NCI-H146 treated with DMSO at 0.1 percent for 48 hours (cell line): ENCODE measurements at regions not wholly inside any gene's neighbourhood (a gene's known extent, or its start where the extent isn't known, plus 50 kb on each side); places are given as distances from the start of the nearest gene placed in this dataset.

ENCODE experiments used
- DNase-seq: peaks from one replicate; lab custom pipeline; 2025; ENCODE audit not compliant: unreplicated experiment; lab: John Stamatoyannopoulos, UW

- no peak for DNase-seq
Observed at GRCh38 chr11:19410032-19410431, 169.3 kb upstream of the E2F8 start.

- no peak for DNase-seq
Observed at GRCh38 chr11:19409307-19409706, 168.6 kb upstream of the E2F8 start.

GRCh38 chr11:19407677-19408270 lies 167.0 kb upstream of the E2F8 start:
- DNase-seq: no peak

GRCh38 chr11:19405966-19406365 lies 165.2 kb upstream of the E2F8 start:
- DNase-seq: no peak

GRCh38 chr11:19404787-19405186 lies 164.0 kb upstream of the E2F8 start:
- DNase-seq: no peak

- no peak for DNase-seq
Observed at GRCh38 chr11:19403196-19403895, 162.6 kb upstream of the E2F8 start.

- no peak for DNase-seq
Observed at GRCh38 chr11:19400296-19400695, 159.6 kb upstream of the E2F8 start.

GRCh38 chr11:19398772-19399527 lies 158.2 kb upstream of the E2F8 start:
- no peak for DNase-seq

GRCh38 chr11:19398273-19398672 lies 157.5 kb upstream of the E2F8 start:
- no peak for DNase-seq

- no peak for DNase-seq
Observed at GRCh38 chr11:19395050-19395449, 154.3 kb upstream of the E2F8 start.

GRCh38 chr11:19394525-19395016 lies 153.8 kb upstream of the E2F8 start:
- DNase-seq: no peak

- no peak for DNase-seq
Observed at GRCh38 chr11:19393941-19394340, 153.2 kb upstream of the E2F8 start.

- no peak for DNase-seq
Observed at GRCh38 chr11:19392847-19393518, 152.2 kb upstream of the E2F8 start.

GRCh38 chr11:19392321-19392720 lies 151.6 kb upstream of the E2F8 start:
- no peak for DNase-seq

- no peak for DNase-seq
Observed at GRCh38 chr11:19391652-19392051, 150.9 kb upstream of the E2F8 start.

GRCh38 chr11:19391026-19391425 lies 150.3 kb upstream of the E2F8 start:
- DNase-seq: no peak

GRCh38 chr11:19389787-19390303 lies 149.1 kb upstream of the E2F8 start:
- DNase-seq: no peak

GRCh38 chr11:19382131-19382611 lies 141.4 kb upstream of the E2F8 start:
- no peak for DNase-seq

- no peak for DNase-seq
Observed at GRCh38 chr11:19380375-19380774, 139.6 kb upstream of the E2F8 start.

GRCh38 chr11:19379465-19379864 lies 138.7 kb upstream of the E2F8 start:
- no peak for DNase-seq

GRCh38 chr11:19378814-19379213 lies 138.1 kb upstream of the E2F8 start:
- no peak for DNase-seq
